Glutamatergic neuron (in vitro differentiated cells): ENCODE measurements at regions not wholly inside any gene's neighbourhood (a gene's known extent, or its start where the extent isn't known, plus 50 kb on each side); places are given as distances from the start of the nearest gene placed in this dataset.
"Not testable (repeated sequence)": the region's sequence is repeated elsewhere in the genome, so short reads cannot be mapped to it uniquely, and the experiment has no call there.

ENCODE experiments used
- DNase-seq: peaks from one replicate; pipeline ENCODE4 v3.0.0; 2022
- H3K27ac Mint-ChIP-seq: one replicate; pipeline ENCODE4 v1.8.0; 2020; ENCODE audit warnings: mild to moderate bottlenecking, mixed read lengths, inconsistent platforms; ENCODE audit not compliant: unreplicated experiment
- H3K27me3 Mint-ChIP-seq: one replicate; pipeline ENCODE4 v1.8.0; 2020; ENCODE audit warnings: mild to moderate bottlenecking, moderate library complexity, mixed read lengths, inconsistent platforms; ENCODE audit not compliant: unreplicated experiment
- H3K36me3 Mint-ChIP-seq: one replicate; pipeline ENCODE4 v1.8.0; 2020; ENCODE audit warnings: mild to moderate bottlenecking, mixed read lengths, inconsistent platforms; ENCODE audit not compliant: unreplicated experiment
- H3K4me1 Mint-ChIP-seq: one replicate; pipeline ENCODE4 v1.8.0; 2020; ENCODE audit warnings: mild to moderate bottlenecking, low read depth, mixed read lengths, inconsistent platforms; ENCODE audit not compliant: unreplicated experiment
- H3K4me3 Mint-ChIP-seq: one replicate; pipeline ENCODE4 v1.8.0; 2020; ENCODE audit warnings: mild to moderate bottlenecking, mixed read lengths, inconsistent platforms; ENCODE audit not compliant: unreplicated experiment
- H3K9me3 Mint-ChIP-seq: one replicate; pipeline ENCODE4 v1.8.0; 2020; ENCODE audit warnings: mild to moderate bottlenecking, moderate library complexity, mixed read lengths, inconsistent platforms; ENCODE audit not compliant: unreplicated experiment
- CTCF ChIP-seq: fragments of 200-600 bp; sonication (generic); IDR thresholded peaks from one replicate; pipeline ENCODE4 v1.5.0; 2021; ENCODE audit not compliant: partially characterized antibody, unreplicated experiment

DNA sequence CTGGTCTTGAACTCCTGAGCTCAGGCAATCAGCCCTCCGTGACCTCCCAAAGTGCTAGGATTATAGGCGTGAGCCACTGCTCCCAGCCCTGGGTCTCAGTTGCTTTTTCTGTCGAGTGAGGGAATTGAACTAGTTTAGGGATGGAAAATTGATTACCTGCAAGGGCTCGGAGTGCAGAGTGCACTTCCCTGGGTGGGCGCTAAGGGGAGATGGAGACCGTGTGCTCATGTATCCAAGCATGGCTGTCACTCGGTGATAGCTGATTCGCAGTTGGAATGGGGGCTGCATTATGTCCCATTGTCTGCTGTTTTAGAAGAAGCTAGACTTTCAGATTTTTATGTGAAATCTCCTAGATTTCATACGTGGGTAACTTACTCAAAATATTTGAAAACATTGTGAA lies 139.9 kb upstream of the RFC3 start:
- H3K36me3 Mint-ChIP-seq, result no peaks in the 10 kb centered on the region
- no peak overlapping the region for H3K4me3 Mint-ChIP-seq
- H3K9me3 Mint-ChIP-seq, result no peaks in the 10 kb centered on the region
- no peak overlapping the region for H3K27ac Mint-ChIP-seq
- no peak for DNase-seq
- H3K27me3 Mint-ChIP-seq, result no peaks in the 10 kb centered on the region
- H3K4me1 Mint-ChIP-seq, result peaks cover 6% of the 10 kb centered on the region
- no peak for TF ChIP-seq CTCF

- no peak for DNase-seq
- no peaks in the 10 kb centered on the region for H3K9me3 Mint-ChIP-seq
These were observed 138.9 kb upstream of the RFC3 start for GRCh38 chr13:33678906-33679657.

GRCh38 chr13:33679658-33680012 lies 138.3 kb upstream of the RFC3 start:
- no peak for DNase-seq
- Mint-ChIP-seq H3K36me3 (no peaks in the 10 kb centered on the region), H3K4me3 (no peak overlapping the region), H3K27ac (no peak overlapping the region), H3K27me3 (no peaks in the 10 kb centered on the region), H3K4me1 (peaks cover 6% of the 10 kb centered on the region), H3K9me3 (no peaks in the 10 kb centered on the region)
- TF ChIP-seq CTCF, result no peak

More at GRCh38 chr13:33678906-33679657, 138.9 kb upstream of the RFC3 start:
- H3K4me1 Mint-ChIP-seq, result peaks cover 6% of the 10 kb centered on the region
- no peak overlapping the region for H3K27ac Mint-ChIP-seq
- no peak for TF ChIP-seq CTCF
- no peaks in the 10 kb centered on the region for H3K36me3 Mint-ChIP-seq
- no peak overlapping the region for H3K4me3 Mint-ChIP-seq
- no peaks in the 10 kb centered on the region for H3K27me3 Mint-ChIP-seq

GRCh38 chr13:33682020-33682564 lies 135.9 kb upstream of the RFC3 start:
- H3K4me1 Mint-ChIP-seq, result no peaks in the 10 kb centered on the region
- no peak overlapping the region for H3K27ac Mint-ChIP-seq
- no peak for TF ChIP-seq CTCF
- H3K27me3 Mint-ChIP-seq, result no peaks in the 10 kb centered on the region
- DNase-seq, result no peak
- H3K4me3 Mint-ChIP-seq, result no peak overlapping the region
- H3K36me3 Mint-ChIP-seq, result no peaks in the 10 kb centered on the region
- no peaks in the 10 kb centered on the region for H3K9me3 Mint-ChIP-seq

DNA sequence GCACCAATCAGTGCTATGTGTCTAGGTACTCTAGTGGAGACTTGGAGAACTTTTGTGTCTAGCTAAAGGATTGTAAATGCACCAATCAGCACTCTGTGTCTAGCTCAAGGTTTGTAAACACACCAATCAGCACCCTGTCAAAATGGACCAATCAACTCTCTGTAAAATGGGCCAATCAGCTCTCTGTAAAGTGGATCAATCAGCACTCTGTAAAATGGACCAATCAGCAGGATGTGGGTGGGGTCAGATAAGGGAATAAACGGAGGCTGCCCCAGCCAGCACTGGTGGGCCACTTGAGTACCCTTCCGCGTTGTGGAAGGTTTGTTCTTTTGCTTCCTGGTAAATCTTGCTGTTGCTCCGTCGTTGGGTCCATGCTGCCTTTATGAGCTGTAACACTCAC lies 135.3 kb upstream of the RFC3 start:
- not testable (repeated sequence) for H3K9me3 Mint-ChIP-seq, H3K36me3 Mint-ChIP-seq, H3K27me3 Mint-ChIP-seq, H3K27ac Mint-ChIP-seq, H3K4me1 Mint-ChIP-seq, DNase-seq, H3K4me3 Mint-ChIP-seq
